PC-9 (cell line): ENCODE measurements at regions not wholly inside any gene's neighbourhood (a gene's known extent, or its start where the extent isn't known, plus 50 kb on each side); places are given as distances from the start of the nearest gene placed in this dataset.

Experiments used
- CTCF ChIP-seq: fragments of 200-600 bp; sonication (generic); conservative IDR thresholded peaks from 2 replicates; pipeline ENCODE4 v1.6.1; 2017; ENCODE audit warnings: mixed run types, antibody characterized with exemption, mild to moderate bottlenecking, moderate library complexity
- EZH2 ChIP-seq: fragments of 200-600 bp; sonication (generic); IDR thresholded peaks from 2 replicates; pipeline ENCODE4 v1.8.0; 2017; ENCODE audit warnings: antibody characterized with exemption, low read depth

DNA sequence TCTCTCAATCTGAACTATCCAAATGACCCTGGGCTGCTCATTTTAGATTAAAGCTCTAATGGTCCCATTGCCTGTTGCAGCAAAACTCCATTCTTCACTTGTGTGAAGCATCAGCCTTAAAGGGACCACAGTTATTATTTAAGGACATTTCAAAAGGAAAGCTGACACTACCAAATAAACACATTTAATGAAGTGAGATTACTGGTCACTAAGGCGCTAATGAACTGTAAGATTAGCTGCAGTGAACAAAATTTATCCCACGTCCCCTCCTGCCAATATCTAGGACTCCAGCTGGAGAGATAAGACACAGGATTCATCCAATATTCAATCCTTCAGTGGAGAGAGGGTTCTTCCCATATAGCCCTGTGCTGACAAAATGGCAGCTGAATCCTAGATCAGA, 1029.2 kb upstream of the SEL1L start:
- TF ChIP-seq CTCF, result no peak
- TF ChIP-seq EZH2, result no peak
